D721Med (cell line): ENCODE measurements at regions not wholly inside any gene's neighbourhood (a gene's known extent, or its start where the extent isn't known, plus 50 kb on each side); places are given as distances from the start of the nearest gene placed in this dataset.
A peak's percentile ranks its signal among the peaks of the same experiment; 100 is the strongest.

ENCODE experiments used
- DNase-seq: peaks from one replicate; pipeline ENCODE4 v3.0.0; 2011; ENCODE audit warnings: low spot score; ENCODE audit not compliant: insufficient read length
- FAIRE-seq: peaks from 2 replicates; lab custom pipeline; 2011; peaks lifted over from hg19 to GRCh38; lab: Jason Lieb, UNC
- CTCF ChIP-seq: IDR thresholded peaks from 2 replicates; pipeline ENCODE4 v1.5.1; 2012; ENCODE audit warnings: mild to moderate bottlenecking, control low read depth; ENCODE audit not compliant: insufficient read depth; ENCODE audit errors: missing control alignments

- FAIRE-seq (no peak), DNase-seq (no peak)
- no peak for TF ChIP-seq CTCF
Observed at GRCh38 chr4:126678618-126679017, 954.1 kb upstream of the INTU start.

- TF ChIP-seq CTCF = no peak
- no peak for DNase-seq
- no peak for FAIRE-seq
Observed at GRCh38 chr4:126679303-126679702, 953.5 kb upstream of the INTU start.

- FAIRE-seq (no peak), DNase-seq (no peak)
- no peak for TF ChIP-seq CTCF
Observed at GRCh38 chr4:126682250-126682649, 950.5 kb upstream of the INTU start.

- no peak for DNase-seq
- FAIRE-seq = no peak
- TF ChIP-seq CTCF = no peak
Observed at GRCh38 chr4:126686491-126686890, 946.3 kb upstream of the INTU start.

- DNase-seq (no peak), FAIRE-seq (peak; percentile 16)
- no peak for TF ChIP-seq CTCF
Observed at GRCh38 chr4:126687655-126688358, 945.0 kb upstream of the INTU start.

GRCh38 chr4:126691797-126692196 is 941.0 kb upstream of the INTU start:
- no peak for DNase-seq
- no peak for FAIRE-seq
- no peak for TF ChIP-seq CTCF

GRCh38 chr4:126697748-126698147 is 935.0 kb upstream of the INTU start:
- no peak for DNase-seq
- no peak for FAIRE-seq
- TF ChIP-seq CTCF = no peak
